Amniotic stem cell (primary cell): ENCODE measurements at regions not wholly inside any gene's neighbourhood (a gene's known extent, or its start where the extent isn't known, plus 50 kb on each side); places are given as distances from the start of the nearest gene placed in this dataset.
"Not testable (repeated sequence)": the region's sequence is repeated elsewhere in the genome, so short reads cannot be mapped to it uniquely, and the experiment has no call there.

Experiments used
- DNase-seq: peaks from one replicate; lab custom pipeline; 2025; lab: John Stamatoyannopoulos, UW

GRCh38 chr12:124476011-124476400 lies 91.4 kb downstream of the NCOR2 start:
- no peak for DNase-seq

- no peak for DNase-seq
These were observed 92.0 kb downstream of the NCOR2 start for GRCh38 chr12:124475295-124476010.

- DNase-seq: no peak
These were observed 92.7 kb downstream of the NCOR2 start for GRCh38 chr12:124474709-124475108.

- DNase-seq: no peak
These were observed 94.6 kb downstream of the NCOR2 start for GRCh38 chr12:124472690-124473279.

GRCh38 chr12:124471828-124472227 lies 95.6 kb downstream of the NCOR2 start:
- no peak for DNase-seq

GRCh38 chr12:124470806-124471205 lies 96.6 kb downstream of the NCOR2 start:
- no peak for DNase-seq

- DNase-seq: no peak
These were observed 97.3 kb downstream of the NCOR2 start for GRCh38 chr12:124470139-124470538.

- no peak for DNase-seq
These were observed 98.1 kb downstream of the NCOR2 start for GRCh38 chr12:124469193-124469888.

GRCh38 chr12:124467549-124467948 lies 99.9 kb downstream of the NCOR2 start:
- DNase-seq: not testable (repeated sequence)

GRCh38 chr12:124466216-124467128 lies 100.9 kb downstream of the NCOR2 start:
- no peak for DNase-seq

GRCh38 chr12:124465473-124465872 lies 101.9 kb downstream of the NCOR2 start:
- DNase-seq: no peak

GRCh38 chr12:124464830-124465229 lies 102.6 kb downstream of the NCOR2 start:
- DNase-seq: no peak

- DNase-seq: no peak
These were observed 103.3 kb downstream of the NCOR2 start for GRCh38 chr12:124464062-124464461.

- DNase-seq: no peak
These were observed 104.0 kb downstream of the NCOR2 start for GRCh38 chr12:124463341-124463921.

- DNase-seq: no peak
These were observed 104.7 kb downstream of the NCOR2 start for GRCh38 chr12:124462750-124463149.

GRCh38 chr12:124461851-124462623 lies 105.4 kb downstream of the NCOR2 start:
- DNase-seq: no peak

GRCh38 chr12:124461241-124461673 lies 106.2 kb downstream of the NCOR2 start:
- no peak for DNase-seq

- no peak for DNase-seq
These were observed 106.6 kb downstream of the NCOR2 start for GRCh38 chr12:124460771-124461170.

- DNase-seq: no peak
These were observed 107.4 kb downstream of the NCOR2 start for GRCh38 chr12:124459852-124460645.
